GM12878 (cell line): ENCODE measurements at regions not wholly inside any gene's neighbourhood (a gene's known extent, or its start where the extent isn't known, plus 50 kb on each side); places are given as distances from the start of the nearest gene placed in this dataset.

Experiments
- ATAC-seq: fragments of 200-7000 bp; cut with Tn5 transposase; 3 replicates; pipeline ENCODE4 v1.9.1; 2020; ENCODE audit warnings: mild to moderate bottlenecking, moderate library complexity
- BruUV-seq: library from RNA; stranded (reverse); fragments of 400-500 nt; replicated peaks from 2 replicates; lab custom pipeline; 2021; lab: Mats Ljungman, UMichigan
- CTCF ChIA-PET: fragments of 300-600 bp; sonication (Branson Sonifier 250); formaldehyde crosslinking; extraction: SDS; loops from one replicate; lab custom pipeline; 2021; ENCODE audit warnings: inconsistent platforms; lab: Yijun Ruan, JAX
- POLR2A ChIA-PET: fragments of 350-600 bp; formaldehyde crosslinking; extraction: SDS; loops from one replicate; lab custom pipeline; 2021; ENCODE audit warnings: inconsistent platforms; lab: Charles Lee
- RAD21 ChIA-PET: fragments of 300-600 bp; sonication (Branson Sonifier 250); formaldehyde crosslinking; loops from one replicate; lab custom pipeline; 2023; ENCODE audit warnings: antibody characterized with exemption; ENCODE audit not compliant: unreplicated experiment; lab: Charles Lee
- SMC1A ChIA-PET: fragments of 300-600 bp; sonication (Branson Sonifier 250); formaldehyde crosslinking; loops from one replicate; lab custom pipeline; 2023; ENCODE audit not compliant: unreplicated experiment, uncharacterized antibody; lab: Charles Lee
- DNase-seq: peaks from one replicate; pipeline ENCODE4 v3.0.0-alpha.2; 2011; ENCODE audit warnings: low read depth, low spot score
- FAIRE-seq: peaks from 3 replicates; lab custom pipeline; 2011; peaks lifted over from hg19 to GRCh38; lab: Jason Lieb, UNC
- H2AFZ ChIP-seq: 2 replicates; pipeline ENCODE4 v1.6.0; 2011; ENCODE audit warnings: low read depth, low read length, control low read depth; ENCODE audit not compliant: control insufficient read depth
- H3K27ac ChIP-seq: 2 replicates; pipeline ENCODE4 v1.5.1; 2011; ENCODE audit warnings: control low read depth; ENCODE audit not compliant: control insufficient read depth, insufficient read depth
- H3K27me3 ChIP-seq, 2 experiments: replicated peaks in 1 of 2; 2 replicates each; pipeline versions ENCODE4 v1.6.0 to v1.6.1; 2011; ENCODE audit warnings: low read length in 1 of 2; ENCODE audit not compliant: control insufficient read depth in 2 of 2, insufficient read depth in 2 of 2
- H3K36me3 ChIP-seq, 2 experiments: 2 replicates each; pipeline ENCODE4 v1.5.1; 2011; ENCODE audit warnings: low read length in 1 of 2; ENCODE audit not compliant: control insufficient read depth in 2 of 2, insufficient read depth in 2 of 2
- H3K4me1 ChIP-seq: 2 replicates; pipeline ENCODE4 v1.6.1; 2011; ENCODE audit warnings: mild to moderate bottlenecking, low read length, moderate library complexity, mixed read lengths; ENCODE audit not compliant: control insufficient read depth, insufficient read depth
- H3K4me2 ChIP-seq: 2 replicates; pipeline ENCODE4 v1.6.0; 2011; ENCODE audit warnings: control low read depth; ENCODE audit not compliant: control insufficient read depth, insufficient read depth
- H3K4me3 ChIP-seq: fragments of 200-600 bp; sonication (generic); 2 replicates; pipeline ENCODE4 v1.5.1; 2016
- H3K79me2 ChIP-seq: 2 replicates; pipeline ENCODE4 v1.6.0; 2011; ENCODE audit warnings: low read length; ENCODE audit not compliant: control insufficient read depth, insufficient read depth
- H3K9ac ChIP-seq: 2 replicates; pipeline ENCODE4 v1.8.0; 2011; ENCODE audit warnings: low read length, control low read depth, mixed read lengths; ENCODE audit not compliant: control insufficient read depth, insufficient read depth
- H3K9me3 ChIP-seq: replicated peaks from 3 replicates; pipeline ENCODE4 v1.5.1; 2011; ENCODE audit warnings: mild to moderate bottlenecking, low read length; ENCODE audit not compliant: control insufficient read depth, insufficient read depth
- H4K20me1 ChIP-seq: 2 replicates; pipeline ENCODE4 v1.6.0; 2011; ENCODE audit not compliant: control insufficient read depth, insufficient read depth
- ATF2 ChIP-seq: IDR thresholded peaks from 2 replicates; pipeline ENCODE4 v1.6.1; 2012; ENCODE audit warnings: low read length, inconsistent platforms
- CEBPZ ChIP-seq: fragments of 150-350 bp; IDR thresholded peaks from 2 replicates; pipeline ENCODE4 v1.6.1; 2016; ENCODE audit warnings: low read depth, low read length
- CHD4 ChIP-seq: fragments of 200-600 bp; sonication (generic); IDR thresholded peaks from 2 replicates; pipeline ENCODE4 v1.6.1; 2016; ENCODE audit warnings: mild to moderate bottlenecking
- HSF1 ChIP-seq: fragments of 150-350 bp; IDR thresholded peaks from 2 replicates; pipeline ENCODE4 v1.6.1; 2014; ENCODE audit warnings: mild to moderate bottlenecking, low read depth, low read length
- LARP7 ChIP-seq: fragments of 450-650 bp; IDR thresholded peaks from 2 replicates; pipeline ENCODE4 v1.6.1; 2017; ENCODE audit warnings: mild to moderate bottlenecking
- MTA3 ChIP-seq: IDR thresholded peaks from 2 replicates; pipeline ENCODE4 v1.6.1; 2012; ENCODE audit warnings: low read length, inconsistent platforms, borderline replicate concordance
- NFYA ChIP-seq: IDR thresholded peaks from 2 replicates; pipeline ENCODE4 v1.6.1; 2011; ENCODE audit warnings: low read depth, mild to moderate bottlenecking, low read length, improper control_type of control experiment, borderline replicate concordance
- NFYB ChIP-seq: IDR thresholded peaks from 2 replicates; pipeline ENCODE4 v1.6.1; 2011; ENCODE audit warnings: low read depth, mild to moderate bottlenecking, low read length, improper control_type of control experiment, moderate library complexity; ENCODE audit not compliant: insufficient read depth
- PAX5 ChIP-seq: IDR thresholded peaks from 2 replicates; pipeline ENCODE4 v1.6.1; 2011; ENCODE audit warnings: low read depth, low read length, borderline replicate concordance
- SMAD1 ChIP-seq: fragments of 450-650 bp; IDR thresholded peaks from 2 replicates; pipeline ENCODE4 v1.6.1; 2018; ENCODE audit warnings: mild to moderate bottlenecking, low read depth; ENCODE audit not compliant: partially characterized antibody
- SMAD5 ChIP-seq: IDR thresholded peaks from 2 replicates; pipeline ENCODE4 v1.6.1; 2016; ENCODE audit warnings: antibody characterized with exemption, low read depth
- SRF ChIP-seq, 2 experiments: IDR thresholded peaks; 2 replicates each; pipeline ENCODE4 v1.6.1; 2011; ENCODE audit warnings: low read depth in 2 of 2, low read length in 2 of 2, mild to moderate bottlenecking in 1 of 2, moderate library complexity in 1 of 2
- TCF7 ChIP-seq: IDR thresholded peaks from 2 replicates; pipeline ENCODE4 v1.6.1; 2014; ENCODE audit warnings: antibody characterized with exemption, borderline replicate concordance
- ZSCAN29 ChIP-seq: fragments of 450-650 bp; IDR thresholded peaks from 2 replicates; pipeline ENCODE4 v1.6.1; 2017; ENCODE audit warnings: mild to moderate bottlenecking, moderate library complexity
- WGBS: methylation state at CpG from one replicate; pipeline ENCODE4 v1.1.6; 2016; ENCODE audit warnings: low lambda C conversion rate; ENCODE audit not compliant: insufficient replicate concordance, insufficient coverage; ENCODE audit errors: missing lambda C conversion rate; 5-methylcytosine and 5-hydroxymethylcytosine counted together
- in situ Hi-C: fragments of 300-500 bp; cut with MboI; formaldehyde crosslinking; loops from 9 replicates; pipeline ENCODE4 v1.14.3; 2018; ENCODE audit warnings: mixed read lengths
- intact Hi-C: fragments of 100-400 bp; cut with micrococcal nuclease; formaldehyde crosslinking; loops from one replicate; pipeline ENCODE4 v1.14.2; 2022; ENCODE audit not compliant: unreplicated experiment
- TF ChIP-seq, protein P1 (sequence below): IDR thresholded peaks from 2 replicates; pipeline ENCODE4 v1.6.1; 2011; ENCODE audit warnings: low read depth, mild to moderate bottlenecking, low read length, moderate library complexity, borderline replicate concordance; ENCODE audit errors: extremely low read depth
- TF ChIP-seq, protein P2 (sequence below): fragments of 450-650 bp; IDR thresholded peaks from 2 replicates; pipeline ENCODE4 v1.6.1; 2017; ENCODE audit warnings: antibody characterized with exemption, mild to moderate bottlenecking, moderate library complexity

- 20% methylated on average over 6 of the region's 7 CpGs for WGBS
- CTCF ChIA-PET, result interaction anchor here (0.7 kb wide), 1 partner anchor 51 kb away, joined by 3 read pairs; no protein-coding TSS in a partner anchor
- no peak overlapping the region for H3K27ac ChIP-seq
- POLR2A ChIA-PET, result no interaction called here
- ATAC-seq (no peak), DNase-seq (no peak), FAIRE-seq (no peak)
- H3K4me2 ChIP-seq, result no peak overlapping the region
- H4K20me1 ChIP-seq, result no peaks in the 10 kb centered on the region
- no peaks in the 10 kb centered on the region; a peak in 1 of 4 replicates for H3K27me3 ChIP-seq
- no peak overlapping the region for H2AFZ ChIP-seq
- H3K4me1 ChIP-seq, result no peaks in the 10 kb centered on the region
- no peaks in the 10 kb centered on the region for H3K9me3 ChIP-seq
- H3K36me3 ChIP-seq, result no peaks in the 10 kb centered on the region
- SMC1A ChIA-PET, result interaction anchor here (0.9 to 1.9 kb wide), 2 partner anchors 10 to 11 kb away, joined by 4 read pairs; no protein-coding TSS in a partner anchor
- in situ Hi-C loops, result no loop called here
- H3K79me2 ChIP-seq, result no peaks in the 10 kb centered on the region
- H3K4me3 ChIP-seq, result no peak overlapping the region
- BruUV-seq, result no TSS peak
- RAD21 ChIA-PET, result no interaction called here
- H3K9ac ChIP-seq, result no peak overlapping the region
- intact Hi-C loops, result no loop called here
- TF ChIP-seq MTA3 (no peak), NFYA (no peak), SRF (IDR thresholded peaks at IDR 0.05; ENCODE audit: low read depth in 2 of 2, low read length in 2 of 2) (no peak), PAX5 (no peak), SMAD1 (no peak), CEBPZ (no peak), ZSCAN29 (no peak), HSF1 (no peak), SMAD5 (no peak), NFYB (no peak), ATF2 (no peak), CHD4 (no peak), TCF7 (no peak), LARP7 (no peak)
- TF ChIP-seq, protein P1, sequence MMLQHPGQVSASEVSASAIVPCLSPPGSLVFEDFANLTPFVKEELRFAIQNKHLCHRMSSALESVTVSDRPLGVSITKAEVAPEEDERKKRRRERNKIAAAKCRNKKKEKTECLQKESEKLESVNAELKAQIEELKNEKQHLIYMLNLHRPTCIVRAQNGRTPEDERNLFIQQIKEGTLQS, result no peak
- TF ChIP-seq, protein P2, sequence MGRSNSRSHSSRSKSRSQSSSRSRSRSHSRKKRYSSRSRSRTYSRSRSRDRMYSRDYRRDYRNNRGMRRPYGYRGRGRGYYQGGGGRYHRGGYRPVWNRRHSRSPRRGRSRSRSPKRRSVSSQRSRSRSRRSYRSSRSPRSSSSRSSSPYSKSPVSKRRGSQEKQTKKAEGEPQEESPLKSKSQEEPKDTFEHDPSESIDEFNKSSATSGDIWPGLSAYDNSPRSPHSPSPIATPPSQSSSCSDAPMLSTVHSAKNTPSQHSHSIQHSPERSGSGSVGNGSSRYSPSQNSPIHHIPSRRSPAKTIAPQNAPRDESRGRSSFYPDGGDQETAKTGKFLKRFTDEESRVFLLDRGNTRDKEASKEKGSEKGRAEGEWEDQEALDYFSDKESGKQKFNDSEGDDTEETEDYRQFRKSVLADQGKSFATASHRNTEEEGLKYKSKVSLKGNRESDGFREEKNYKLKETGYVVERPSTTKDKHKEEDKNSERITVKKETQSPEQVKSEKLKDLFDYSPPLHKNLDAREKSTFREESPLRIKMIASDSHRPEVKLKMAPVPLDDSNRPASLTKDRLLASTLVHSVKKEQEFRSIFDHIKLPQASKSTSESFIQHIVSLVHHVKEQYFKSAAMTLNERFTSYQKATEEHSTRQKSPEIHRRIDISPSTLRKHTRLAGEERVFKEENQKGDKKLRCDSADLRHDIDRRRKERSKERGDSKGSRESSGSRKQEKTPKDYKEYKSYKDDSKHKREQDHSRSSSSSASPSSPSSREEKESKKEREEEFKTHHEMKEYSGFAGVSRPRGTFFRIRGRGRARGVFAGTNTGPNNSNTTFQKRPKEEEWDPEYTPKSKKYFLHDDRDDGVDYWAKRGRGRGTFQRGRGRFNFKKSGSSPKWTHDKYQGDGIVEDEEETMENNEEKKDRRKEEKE, result no peak
Observed at GRCh38 chr18:24558403-24558802, 98.0 kb downstream of the HRH4 start.
